Activated CD8-positive, alpha-beta memory T cell treated with anti-CD3 and anti-CD28 coated beads for 36 hours (primary cell): ENCODE measurements at regions not wholly inside any gene's neighbourhood (a gene's known extent, or its start where the extent isn't known, plus 50 kb on each side); places are given as distances from the start of the nearest gene placed in this dataset.
"Not testable (repeated sequence)": the region's sequence is repeated elsewhere in the genome, so short reads cannot be mapped to it uniquely, and the experiment has no call there.

Experiments used
- CTCF ChIA-PET: fragments of 350-600 bp; sonication (Branson Sonifier 250); formaldehyde crosslinking; loops from one replicate; lab custom pipeline; 2021; ENCODE audit warnings: antibody characterized with exemption; lab: Charles Lee
- POLR2A ChIA-PET: fragments of 350-600 bp; sonication (Branson Sonifier 250); formaldehyde crosslinking; loops from one replicate; lab custom pipeline; 2021; ENCODE audit warnings: antibody characterized with exemption; lab: Charles Lee

DNA sequence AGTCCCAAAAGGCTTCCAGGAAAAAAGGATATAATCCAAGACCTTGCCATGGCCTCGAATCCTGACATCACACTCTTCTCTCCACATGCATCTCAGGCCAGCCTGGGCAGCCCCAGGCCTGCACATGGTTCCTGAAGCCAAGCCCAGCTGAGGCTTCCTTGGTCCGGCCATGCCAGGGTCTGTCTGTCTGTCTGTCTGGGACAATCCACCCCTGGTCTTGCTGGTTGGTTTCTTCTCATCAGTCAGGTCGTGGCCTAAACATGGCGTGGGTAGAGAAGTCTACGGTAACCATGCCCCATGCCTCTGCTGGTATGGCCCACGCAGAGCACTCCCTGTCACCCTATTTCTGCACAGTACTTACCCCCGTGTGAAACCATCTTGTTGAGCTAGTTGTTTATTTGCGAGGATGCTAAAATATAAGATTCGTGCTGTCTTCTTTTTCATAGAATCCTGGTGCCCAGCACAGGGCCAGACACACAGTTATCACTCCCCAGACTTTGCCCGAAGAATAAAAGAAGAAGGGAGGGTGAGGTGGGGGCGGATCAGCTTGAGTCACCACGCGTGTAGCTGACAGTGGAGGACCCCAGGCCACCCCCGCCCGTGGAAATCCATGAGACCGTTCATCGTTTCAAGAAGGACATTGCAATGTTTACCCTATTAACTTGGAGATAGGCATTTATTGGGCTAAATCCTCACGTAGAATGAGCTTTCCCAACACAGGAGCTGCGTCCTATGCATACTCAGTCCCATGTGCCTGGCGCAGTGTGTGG, 107.2 kb downstream of the RNASET2 start:
- CTCF ChIA-PET, result no interaction called here

DNA sequence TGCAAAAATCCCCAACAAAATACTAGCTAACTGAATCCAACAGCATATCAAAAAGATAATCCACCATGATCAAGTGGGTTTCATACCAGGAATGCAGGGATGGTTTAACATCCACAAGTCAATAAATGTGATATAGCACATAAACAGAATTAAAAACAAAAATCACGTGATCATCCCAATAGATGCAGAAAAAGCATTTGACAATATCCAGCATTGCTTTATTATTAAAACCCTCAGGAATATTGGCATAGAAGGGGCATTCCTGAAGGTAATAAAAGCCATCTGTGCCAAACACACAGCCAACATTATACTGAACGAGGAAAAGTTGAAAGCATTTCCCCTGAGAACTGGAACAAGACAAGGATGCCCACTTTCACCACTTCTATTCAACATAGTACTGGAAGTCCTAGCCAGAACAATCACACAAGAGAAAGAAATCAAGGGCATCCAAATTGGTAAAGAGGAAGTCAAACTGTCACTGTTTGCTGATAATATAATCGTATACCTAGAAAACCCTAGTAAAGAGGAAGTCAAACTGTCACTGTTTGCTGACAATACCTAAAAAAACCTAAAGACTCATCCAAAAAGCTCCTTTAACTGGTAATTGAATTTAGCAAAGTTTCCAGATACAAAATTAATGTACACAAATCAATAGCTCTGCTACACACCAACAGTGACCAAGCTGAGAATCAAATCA, 109.8 kb downstream of the RNASET2 start:
- POLR2A ChIA-PET, CTCF ChIA-PET: not testable (repeated sequence)

More for the DNA sequence above, 107.2 kb downstream of the RNASET2 start:
- POLR2A ChIA-PET, result no interaction called here

DNA sequence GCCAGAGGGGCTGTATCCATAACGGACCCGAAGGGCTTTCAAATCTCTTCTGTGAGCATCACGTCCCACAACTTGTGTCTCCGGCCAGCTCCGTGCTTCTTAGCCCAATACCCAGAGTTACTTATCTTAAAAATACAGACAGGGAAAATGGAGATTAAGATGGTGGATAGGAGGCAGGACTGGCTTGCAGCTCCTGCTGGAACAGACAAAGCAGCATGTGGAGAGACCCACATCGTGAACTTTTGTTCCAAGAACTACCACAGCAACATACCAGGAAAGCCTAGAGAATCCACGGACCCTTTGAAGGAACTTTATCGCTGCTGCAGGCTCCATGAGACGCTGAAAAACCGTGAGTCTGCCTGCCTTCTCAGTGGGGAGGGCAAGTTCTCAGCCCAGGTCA, 113.7 kb downstream of the RNASET2 start:
- CTCF ChIA-PET, result no interaction called here
- POLR2A ChIA-PET, result no interaction called here

DNA sequence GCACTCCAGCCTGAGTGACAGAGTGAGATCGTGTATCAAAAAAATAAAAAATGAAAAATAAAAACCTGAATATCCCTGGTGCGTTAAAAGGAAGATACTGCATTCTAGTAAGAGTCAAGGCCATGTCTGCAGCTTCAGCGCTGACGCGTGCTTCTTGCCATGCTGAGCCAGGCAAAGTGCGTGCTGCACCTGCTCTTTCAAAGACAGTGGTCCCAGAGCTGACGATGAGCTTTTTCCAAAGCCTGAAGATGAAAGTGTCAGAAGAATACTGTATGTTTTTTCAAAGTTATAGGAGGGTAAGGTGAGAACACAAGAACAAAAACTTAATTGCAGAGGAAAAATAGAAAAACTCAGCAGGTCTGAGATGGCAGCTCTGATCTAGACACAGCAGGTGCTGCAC, 115.1 kb downstream of the RNASET2 start:
- CTCF ChIA-PET, result interaction anchor here (0.7 kb wide), 1 partner anchor 18 kb away, joined by 3 read pairs; no protein-coding TSS in a partner anchor
- POLR2A ChIA-PET, result no interaction called here

DNA sequence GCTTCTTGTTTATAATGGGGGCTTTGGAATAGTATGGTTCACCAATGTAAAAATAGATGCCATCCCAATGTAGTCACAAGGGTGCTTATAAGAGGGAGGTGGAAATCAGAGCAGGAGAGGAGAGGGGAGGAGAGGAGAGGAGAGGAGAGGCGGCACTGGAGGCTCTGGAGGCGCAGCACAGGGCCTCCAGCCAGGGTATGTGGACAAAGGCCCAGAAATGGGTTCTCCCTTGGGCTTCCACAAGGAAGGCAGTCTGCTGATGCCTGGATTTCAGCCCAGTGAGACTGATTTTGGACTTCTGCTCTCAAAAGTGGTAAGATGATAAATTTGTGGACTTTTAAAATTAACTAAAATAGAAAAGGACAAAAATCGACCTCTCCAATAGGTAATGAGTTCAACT, 116.8 kb downstream of the RNASET2 start:
- ChIA-PET POLR2A (no interaction called here), CTCF (no interaction called here)

DNA sequence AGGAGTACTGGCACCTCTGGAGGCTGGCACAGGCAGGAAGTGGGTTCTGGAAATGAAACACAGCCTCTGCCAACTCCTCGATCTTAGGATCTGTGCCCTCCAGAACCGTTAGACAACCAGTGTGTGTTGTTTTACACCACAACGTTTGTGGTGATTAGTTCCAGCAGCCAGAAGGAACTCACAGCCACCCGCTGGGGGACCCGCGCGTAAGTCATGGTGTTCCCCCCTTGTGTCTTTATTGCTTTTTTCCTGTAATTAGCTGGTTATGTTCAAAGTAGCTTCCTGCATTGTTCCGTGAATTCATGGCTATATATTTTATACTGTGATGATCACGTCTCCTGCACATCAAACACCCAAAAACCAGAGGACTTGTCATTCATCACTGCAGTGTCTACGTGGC, 117.4 kb downstream of the RNASET2 start:
- ChIA-PET CTCF (no interaction called here), POLR2A (no interaction called here)

DNA sequence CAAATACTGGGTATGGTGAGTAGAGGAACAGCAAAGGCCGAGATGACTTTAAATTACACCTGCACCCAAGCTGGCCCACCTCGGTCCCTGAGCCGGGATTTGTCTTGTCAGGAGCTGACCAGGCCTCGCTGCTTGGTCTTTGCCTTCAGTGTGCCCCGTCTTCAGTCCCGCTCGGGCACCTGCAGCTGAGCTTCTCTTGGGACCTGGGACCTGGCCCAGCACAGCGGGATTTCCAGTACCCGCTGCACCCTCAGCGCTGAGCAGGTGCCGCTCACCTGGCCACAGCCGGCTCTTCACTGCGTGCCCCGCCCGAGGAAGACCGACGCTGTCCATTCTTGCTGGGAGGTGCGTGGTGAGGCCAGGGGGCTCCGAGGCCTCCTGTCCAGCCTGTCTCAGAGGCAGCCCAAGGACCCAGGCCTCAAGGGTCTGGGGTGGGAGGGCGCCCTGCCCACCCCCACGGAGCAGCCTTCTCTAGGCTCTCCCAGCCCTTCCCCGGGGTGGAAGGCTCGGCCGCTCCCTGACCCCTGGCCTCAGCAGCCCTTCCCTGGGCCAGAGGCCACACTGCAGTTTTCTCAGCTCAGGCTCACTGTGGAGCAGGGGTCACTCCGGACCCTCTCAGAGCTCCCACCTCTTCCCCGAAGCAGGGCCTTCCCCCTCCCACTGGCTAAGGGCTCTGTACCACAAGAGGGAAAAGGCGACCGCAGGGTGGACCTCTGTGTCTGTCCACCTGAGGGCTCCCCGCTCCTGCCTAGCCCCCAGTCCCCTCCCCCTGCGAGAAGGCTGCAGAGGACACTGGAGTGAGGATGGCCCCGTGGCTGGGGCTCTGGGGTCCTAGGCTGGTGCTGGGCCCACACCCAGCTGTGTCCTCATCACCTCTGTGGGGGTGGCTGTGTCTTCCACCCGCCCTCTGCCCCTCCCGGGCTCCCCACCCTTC, 119.3 kb downstream of the RNASET2 start:
- CTCF ChIA-PET, result no interaction called here
- POLR2A ChIA-PET, result no interaction called here

DNA sequence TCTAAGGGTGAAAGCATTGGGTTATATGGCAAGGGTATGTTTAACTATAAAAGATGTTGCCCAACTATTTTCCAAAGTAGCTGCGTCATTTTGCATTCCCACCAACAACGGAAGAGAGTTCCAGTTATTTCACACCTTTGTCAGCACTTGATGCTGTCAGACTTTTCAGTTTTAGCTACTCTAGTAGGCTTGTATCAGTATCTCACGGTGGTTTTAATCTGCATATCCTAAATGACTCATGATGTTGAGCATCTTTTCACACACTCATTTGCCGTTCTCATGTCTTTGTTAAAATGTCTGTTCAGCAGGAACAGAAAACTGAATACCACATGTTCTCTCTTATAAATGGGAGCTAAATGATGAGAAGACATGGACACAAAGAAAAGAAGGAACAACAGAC, 122.3 kb downstream of the RNASET2 start:
- ChIA-PET CTCF (no interaction called here), POLR2A (no interaction called here)

DNA sequence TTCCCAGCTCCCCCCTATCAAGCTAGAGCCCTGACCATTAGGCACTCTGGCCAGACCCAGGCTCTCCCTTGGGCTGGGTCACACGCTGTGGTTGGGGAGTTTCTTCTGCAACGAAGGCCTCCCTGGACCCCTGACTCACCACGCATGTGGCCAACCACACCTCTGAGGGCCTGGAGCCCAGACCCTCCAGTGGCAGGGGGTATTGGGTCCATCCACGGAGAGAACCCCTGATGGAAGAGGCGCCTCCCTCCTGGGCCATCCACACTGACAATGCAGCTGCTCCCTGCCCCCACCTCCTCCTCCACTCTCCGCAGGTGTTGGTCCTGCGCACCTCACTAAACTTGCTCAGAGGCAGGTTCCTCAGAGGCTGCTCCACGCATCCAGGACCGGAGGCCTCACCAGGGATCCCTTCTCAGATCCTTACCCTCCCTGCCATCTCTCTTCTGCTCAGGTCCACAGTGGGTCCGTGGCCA, 125.4 kb downstream of the RNASET2 start:
- POLR2A ChIA-PET, result interaction anchor here (0.7 kb wide), 1 partner anchor 322 kb away, joined by 3 read pairs; no protein-coding TSS in a partner anchor
- CTCF ChIA-PET, result interaction anchor here (1.0 to 1.1 kb wide), 2 partner anchors 56 to 120 kb away, joined by 3 to 4 read pairs; no protein-coding TSS in a partner anchor

DNA sequence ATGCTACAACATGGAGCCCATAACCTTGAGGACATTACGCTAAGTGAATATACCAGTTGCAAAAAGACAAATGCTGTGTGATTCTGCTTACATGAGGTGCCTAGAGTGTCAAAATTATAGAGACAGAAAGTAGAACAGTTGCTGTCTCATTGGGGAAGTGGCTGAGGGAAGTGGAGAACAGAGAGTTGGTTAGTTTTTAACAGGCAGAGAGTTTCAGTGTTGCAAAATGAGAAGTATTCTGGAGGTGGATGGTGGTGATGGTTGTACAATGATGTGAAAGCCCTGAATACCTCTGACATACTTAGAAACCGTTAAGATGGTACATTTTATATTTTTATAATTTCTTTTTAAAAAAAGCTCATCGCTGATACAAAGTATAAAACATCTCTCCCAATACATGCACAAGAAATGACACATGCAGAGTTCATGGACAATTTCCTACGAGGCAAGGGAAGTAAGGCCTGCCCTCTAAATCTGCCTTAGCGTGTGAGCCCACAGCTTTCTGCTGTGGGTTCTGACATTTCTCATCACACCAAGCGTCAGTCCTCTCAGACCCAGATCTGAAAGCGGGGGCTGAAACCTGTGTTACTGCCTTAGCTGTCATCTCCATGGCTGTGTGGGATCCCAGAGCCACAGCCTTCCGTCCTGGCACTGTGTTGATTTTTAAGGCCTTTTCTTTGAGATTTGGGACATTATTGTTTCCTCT, 126.0 kb downstream of the RNASET2 start:
- CTCF ChIA-PET, result interaction anchor here (1.0 to 1.1 kb wide), 2 partner anchors 55 to 120 kb away, joined by 3 to 4 read pairs; no protein-coding TSS in a partner anchor
- POLR2A ChIA-PET, result interaction anchor here (0.7 kb wide), 1 partner anchor 323 kb away, joined by 3 read pairs; no protein-coding TSS in a partner anchor

DNA sequence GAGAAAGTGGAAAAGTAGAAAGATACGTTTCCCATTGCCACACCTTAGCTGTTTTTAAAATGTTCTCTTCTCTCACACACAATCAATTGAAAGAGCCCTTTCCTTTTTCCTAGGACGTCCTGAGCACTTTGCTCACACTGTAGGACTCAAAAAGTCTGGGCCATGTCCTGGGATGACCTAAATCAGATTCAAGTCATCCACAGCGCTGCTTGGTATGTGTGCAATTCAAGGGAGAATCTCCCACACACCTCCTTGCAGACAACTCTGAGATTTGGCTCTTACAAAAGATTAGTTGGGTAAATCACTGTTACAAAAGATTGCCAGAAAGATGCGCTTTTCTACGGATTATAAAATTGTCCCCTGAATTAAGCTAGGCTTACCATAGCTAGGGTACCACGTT, 130.1 kb downstream of the RNASET2 start:
- ChIA-PET CTCF (no interaction called here), POLR2A (no interaction called here)

DNA sequence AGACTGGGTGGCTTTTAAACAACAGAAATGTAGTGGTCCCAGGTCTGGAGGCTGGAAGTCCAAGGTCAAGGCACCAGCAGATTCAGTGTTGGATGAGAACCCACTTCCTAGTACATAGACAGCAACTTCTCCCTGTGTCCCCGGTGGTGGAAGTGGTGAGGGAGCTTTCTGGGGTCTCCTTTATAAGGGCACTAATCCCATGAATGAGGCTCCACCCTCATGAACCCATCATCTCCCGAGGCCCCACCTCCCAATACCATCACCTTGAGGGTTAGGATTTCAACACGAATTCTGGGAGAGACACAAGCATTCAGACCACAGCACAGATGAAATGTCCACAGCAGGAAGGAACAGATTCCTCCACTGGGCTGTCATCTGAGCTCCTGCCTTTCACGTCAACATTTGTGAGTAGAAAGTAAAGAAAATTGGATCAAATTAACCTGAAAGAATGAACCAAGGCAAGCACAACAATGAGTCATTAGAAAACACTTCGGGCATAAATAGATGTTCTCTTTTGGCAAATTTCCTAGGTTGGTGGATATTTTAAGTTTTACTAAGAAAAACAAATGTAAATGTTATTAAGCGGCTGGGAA, 130.7 kb downstream of the RNASET2 start:
- ChIA-PET CTCF (interaction anchor here (0.6 kb wide), 1 partner anchor 445 kb away, joined by 5 read pairs; no protein-coding TSS in a partner anchor), POLR2A (no interaction called here)

DNA sequence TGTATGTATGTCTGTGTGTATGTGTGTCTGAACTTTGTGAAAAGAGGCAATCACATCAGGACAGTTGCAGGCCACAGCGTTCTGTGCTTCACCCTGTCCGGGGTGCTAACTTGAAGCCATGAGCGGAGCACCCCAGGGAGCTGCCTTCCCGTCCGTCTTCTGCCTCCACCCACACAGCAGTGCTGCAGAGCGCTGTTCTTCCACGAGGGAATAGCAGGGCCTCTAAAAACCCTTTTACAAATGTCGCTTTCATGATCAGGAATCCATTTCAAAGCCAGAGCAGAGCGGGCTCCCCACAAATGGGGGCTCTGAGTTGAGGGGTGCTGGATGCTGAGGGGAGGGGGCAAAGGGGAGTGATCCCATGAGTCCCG, 131.5 kb downstream of the RNASET2 start:
- CTCF ChIA-PET, result no interaction called here
- POLR2A ChIA-PET, result no interaction called here

DNA sequence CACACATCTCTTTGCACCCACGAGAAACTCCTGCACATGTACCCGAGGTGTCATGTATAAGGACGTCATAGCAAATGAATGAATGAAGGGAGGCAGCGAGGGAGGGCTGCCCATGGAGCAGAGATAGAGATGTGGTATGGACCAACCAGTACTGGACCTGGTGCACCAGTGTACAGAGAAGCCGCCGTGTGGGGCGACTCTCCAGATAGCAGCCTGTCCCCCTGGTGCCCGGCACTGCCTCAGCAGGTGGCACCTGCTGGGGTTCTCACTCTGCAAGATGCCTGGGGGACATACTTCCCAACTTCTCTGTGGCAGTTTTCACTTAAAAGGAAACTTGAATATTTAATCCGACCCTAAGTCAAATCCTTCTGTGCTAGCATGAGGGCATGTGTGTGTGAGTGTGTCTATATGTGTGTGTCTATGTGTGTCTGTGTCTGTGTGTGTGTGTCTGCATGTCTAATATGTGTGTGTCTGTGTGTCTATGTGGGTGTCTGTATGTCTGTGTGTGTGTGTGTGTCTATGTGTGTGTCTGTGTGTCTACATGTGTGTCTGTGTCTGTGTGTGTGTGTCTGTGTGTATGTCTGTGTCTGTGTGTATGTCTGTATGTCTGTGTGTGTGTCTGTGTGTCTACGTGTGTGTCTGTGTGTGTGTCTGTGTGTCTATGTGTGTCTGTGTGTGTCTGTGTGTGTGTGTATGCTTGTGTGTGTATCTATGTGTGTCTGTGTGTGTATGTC, 132.0 kb downstream of the RNASET2 start:
- CTCF ChIA-PET, result no interaction called here
- POLR2A ChIA-PET, result no interaction called here

DNA sequence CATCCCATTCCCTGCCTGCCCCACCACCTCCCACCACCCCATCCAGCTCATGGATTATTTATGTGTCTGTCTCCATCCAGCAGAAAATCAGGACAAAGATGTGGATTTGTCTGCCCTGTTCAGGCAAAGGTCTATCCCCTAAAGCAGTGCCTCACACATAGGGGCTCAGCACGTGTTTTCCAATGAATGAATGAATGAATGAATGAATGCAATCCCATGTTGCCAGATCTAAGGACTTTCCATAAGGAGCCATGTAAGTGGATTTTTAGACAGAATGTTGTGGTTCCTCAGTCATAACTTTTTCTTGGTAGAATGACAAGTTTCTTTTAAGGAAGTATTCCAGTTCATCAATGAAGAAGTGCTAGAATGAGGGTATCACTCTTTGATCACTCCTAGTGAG, 133.7 kb downstream of the RNASET2 start:
- ChIA-PET CTCF (no interaction called here), POLR2A (no interaction called here)

DNA sequence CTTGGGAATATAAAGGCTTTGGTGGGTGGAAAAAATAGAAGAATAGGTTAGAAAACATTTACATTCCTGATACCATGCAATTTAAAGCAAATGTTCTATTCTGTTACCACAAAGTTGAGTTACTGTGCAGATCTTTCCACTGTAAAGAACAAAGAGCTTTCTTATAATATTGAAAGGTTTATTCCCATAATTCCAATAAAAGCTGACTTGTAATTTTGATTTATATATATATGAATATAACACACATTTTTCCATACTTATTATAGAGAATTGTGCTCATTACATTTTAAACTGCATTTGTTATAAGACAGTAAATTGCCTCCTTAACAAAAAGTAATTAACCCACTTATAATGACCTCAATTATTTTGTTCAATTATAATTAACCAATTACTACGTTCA, 135.9 kb downstream of the RNASET2 start:
- POLR2A ChIA-PET, result no interaction called here
- CTCF ChIA-PET, result no interaction called here

DNA sequence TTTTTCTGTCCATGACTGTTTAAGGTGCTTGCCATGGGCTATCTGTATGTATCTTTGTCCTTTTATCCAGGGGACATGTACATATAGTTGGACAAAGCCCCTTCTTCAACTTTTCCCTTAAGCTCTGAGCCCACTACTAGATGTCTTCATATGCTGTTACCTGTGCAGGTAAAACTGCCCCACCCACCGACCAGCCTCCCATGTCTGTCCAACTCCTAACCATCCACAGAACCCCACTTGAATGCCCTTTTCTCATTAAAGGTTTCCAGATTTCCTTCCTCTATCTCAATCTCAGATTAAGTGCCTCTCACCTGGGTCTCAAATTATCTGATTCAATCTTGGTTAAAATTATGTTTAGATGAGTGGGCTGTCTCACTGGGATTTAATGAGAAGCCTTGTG, 136.3 kb downstream of the RNASET2 start:
- CTCF ChIA-PET, result no interaction called here
- POLR2A ChIA-PET, result no interaction called here

DNA sequence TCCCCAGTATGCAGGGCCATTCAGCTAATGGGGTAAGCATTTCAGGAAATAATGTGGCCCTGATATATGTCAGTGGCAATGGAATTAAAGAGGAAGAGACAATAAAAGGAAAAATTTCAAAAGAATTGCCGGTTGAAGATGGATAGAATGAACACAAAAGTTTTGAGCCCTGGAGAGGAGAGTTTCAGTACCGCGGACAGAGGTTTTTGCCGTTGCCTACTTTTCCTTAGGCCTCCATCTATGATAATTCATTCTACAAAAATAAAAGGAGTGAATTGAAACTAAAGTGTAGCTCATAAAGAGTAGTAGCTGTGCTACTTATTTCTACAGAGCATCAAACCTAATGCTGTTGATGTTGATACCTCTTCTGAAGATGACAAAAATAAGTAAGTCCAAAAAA, 140.7 kb downstream of the RNASET2 start:
- POLR2A ChIA-PET, result no interaction called here
- CTCF ChIA-PET, result no interaction called here
